ENCODE measurements at regions not wholly inside any gene's neighbourhood (a gene's known extent, or its start where the extent isn't known, plus 50 kb on each side); places are given as distances from the start of the nearest gene placed in this dataset.

- Histone ChIP-seq H3K27ac (no peak overlapping the region), H3K36me3 (no peaks in the 10 kb centered on the region), H3K4me3 (no peak overlapping the region), H3K9me3 (no peaks in the 10 kb centered on the region), H3K4me1 (no peaks in the 10 kb centered on the region), H3K27me3 (no peaks in the 10 kb centered on the region)
- TF ChIP-seq CTCF (IDR thresholded peaks at IDR 0.05) = no peak
- DNase-seq (no peak), ATAC-seq (no peak)
- intact Hi-C loops (cut with DNase I) = no loop called here
Observed at GRCh38 chr5:110250355-110250754, 476.1 kb downstream of the TMEM232 start.

GRCh38 chr5:110250755-110251154 is 475.7 kb downstream of the TMEM232 start:
- ATAC-seq (no peak), DNase-seq (no peak)
- Histone ChIP-seq H3K4me1 (no peaks in the 10 kb centered on the region), H3K4me3 (no peak overlapping the region), H3K9me3 (no peaks in the 10 kb centered on the region), H3K27ac (no peak overlapping the region), H3K36me3 (no peaks in the 10 kb centered on the region), H3K27me3 (no peaks in the 10 kb centered on the region)
- intact Hi-C loops (cut with DNase I) = no loop called here
- no peak for TF ChIP-seq CTCF (IDR thresholded peaks at IDR 0.05)

- Histone ChIP-seq H3K27me3 (no peaks in the 10 kb centered on the region), H3K4me3 (no peak overlapping the region), H3K4me1 (no peaks in the 10 kb centered on the region), H3K27ac (no peak overlapping the region), H3K36me3 (no peaks in the 10 kb centered on the region), H3K9me3 (no peaks in the 10 kb centered on the region)
- DNase-seq (no peak), ATAC-seq (no peak)
- TF ChIP-seq CTCF (IDR thresholded peaks at IDR 0.05) = no peak
- intact Hi-C loops (cut with DNase I) = no loop called here
Observed at GRCh38 chr5:110251366-110251765, 475.1 kb downstream of the TMEM232 start.

GRCh38 chr5:110255194-110255593 is 471.3 kb downstream of the TMEM232 start:
- intact Hi-C loops (cut with DNase I) = no loop called here
- Histone ChIP-seq H3K27ac (no peak overlapping the region), H3K9me3 (no peaks in the 10 kb centered on the region), H3K27me3 (no peaks in the 10 kb centered on the region), H3K4me1 (no peaks in the 10 kb centered on the region), H3K36me3 (no peaks in the 10 kb centered on the region), H3K4me3 (no peak overlapping the region)
- ATAC-seq (no peak), DNase-seq (no peak)
- no peak for TF ChIP-seq CTCF (IDR thresholded peaks at IDR 0.05)

- no peaks in the 10 kb centered on the region for H3K4me1 ChIP-seq
- H3K4me3 ChIP-seq = no peak overlapping the region
- ATAC-seq = no peak
- intact Hi-C loops (cut with DNase I) = no loop called here
- no peaks in the 10 kb centered on the region for H3K9me3 ChIP-seq
- TF ChIP-seq CTCF (IDR thresholded peaks at IDR 0.05) = no peak
- DNase-seq = no peak
- H3K36me3 ChIP-seq = no peaks in the 10 kb centered on the region
- H3K27me3 ChIP-seq = no peaks in the 10 kb centered on the region
- H3K27ac ChIP-seq = no peak overlapping the region
Observed at GRCh38 chr5:110256298-110256697, 470.2 kb downstream of the TMEM232 start.

- H3K27ac ChIP-seq = no peak overlapping the region
- no peaks in the 10 kb centered on the region for H3K4me1 ChIP-seq
- no peak for ATAC-seq
- no peak for TF ChIP-seq CTCF (IDR thresholded peaks at IDR 0.05)
- no peaks in the 10 kb centered on the region for H3K27me3 ChIP-seq
- H3K4me3 ChIP-seq = no peak overlapping the region
- intact Hi-C loops (cut with DNase I) = no loop called here
- no peaks in the 10 kb centered on the region for H3K9me3 ChIP-seq
- DNase-seq = no peak
- no peaks in the 10 kb centered on the region for H3K36me3 ChIP-seq
Observed at GRCh38 chr5:110257971-110258370, 468.5 kb downstream of the TMEM232 start.
